NT2/D1 (cell line): ENCODE measurements at regions not wholly inside any gene's neighbourhood (a gene's known extent, or its start where the extent isn't known, plus 50 kb on each side); places are given as distances from the start of the nearest gene placed in this dataset.

Source experiments
- SUZ12 ChIP-seq: IDR thresholded peaks from 2 replicates; pipeline ENCODE4 v1.6.1; 2011; ENCODE audit not compliant: insufficient read length, insufficient read depth; ENCODE audit errors: extremely low read depth
- YY1 ChIP-seq: IDR thresholded peaks from 2 replicates; pipeline ENCODE4 v1.6.1; 2011; ENCODE audit not compliant: insufficient read length, insufficient read depth
- ZNF274 ChIP-seq: IDR thresholded peaks from 2 replicates; pipeline ENCODE4 v1.6.1; 2011; ENCODE audit warnings: mild to moderate bottlenecking, low read depth, low read length

DNA sequence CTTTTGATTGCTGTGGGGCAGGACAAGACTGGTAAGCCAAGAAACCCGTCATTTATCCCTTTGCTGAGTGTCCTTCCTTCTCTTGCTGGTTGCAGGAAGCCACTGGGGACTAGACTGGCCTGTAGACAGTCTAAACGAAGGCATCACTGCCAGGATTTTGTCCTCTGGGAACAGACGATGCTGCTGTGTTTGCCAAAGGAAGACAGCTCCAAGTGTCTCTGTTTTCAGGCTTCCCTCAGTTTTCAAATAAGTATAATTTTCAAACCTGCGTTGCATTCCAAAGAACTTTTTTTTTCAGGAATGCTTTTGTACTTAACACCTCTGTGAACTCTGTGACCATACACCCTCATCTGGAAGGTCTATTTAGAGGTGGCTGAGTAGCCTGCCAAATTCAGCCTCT is 269.4 kb downstream of the HLX start:
- no peak for TF ChIP-seq YY1
- no peak for TF ChIP-seq ZNF274
- no peak for TF ChIP-seq SUZ12
